HTR-8/SVneo (cell line): ENCODE measurements at regions not wholly inside any gene's neighbourhood (a gene's known extent, or its start where the extent isn't known, plus 50 kb on each side); places are given as distances from the start of the nearest gene placed in this dataset.
"Not testable (repeated sequence)": the region's sequence is repeated elsewhere in the genome, so short reads cannot be mapped to it uniquely, and the experiment has no call there.

Experiments used
- DNase-seq: peaks from one replicate; pipeline ENCODE4 v3.0.0; 2011; ENCODE audit warnings: low spot score, mixed read lengths; ENCODE audit not compliant: insufficient read length
- FAIRE-seq: peaks from 2 replicates; lab custom pipeline; 2011; peaks lifted over from hg19 to GRCh38; lab: Jason Lieb, UNC

DNA sequence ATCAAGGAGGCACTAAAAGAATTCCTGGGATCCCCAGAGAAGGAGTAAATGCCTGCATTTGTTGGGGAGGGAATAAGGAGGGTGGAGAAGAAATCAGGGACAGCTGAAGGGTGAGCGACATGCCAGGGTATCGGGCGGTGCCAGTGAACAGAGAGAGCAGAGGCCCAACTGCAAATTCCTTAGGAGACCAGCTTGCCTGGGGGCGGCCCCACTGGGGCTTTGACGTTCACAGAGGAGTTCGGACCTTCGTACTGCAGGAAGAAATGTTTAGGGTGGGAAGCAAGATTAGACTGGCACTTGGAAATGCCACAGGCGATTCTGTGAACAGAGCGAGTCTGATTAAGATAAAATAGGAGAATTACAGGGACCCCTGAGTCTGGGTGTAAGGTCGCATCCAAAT, 65.1 kb upstream of the FGF3 start:
- FAIRE-seq (no peak), DNase-seq (no peak)

DNA sequence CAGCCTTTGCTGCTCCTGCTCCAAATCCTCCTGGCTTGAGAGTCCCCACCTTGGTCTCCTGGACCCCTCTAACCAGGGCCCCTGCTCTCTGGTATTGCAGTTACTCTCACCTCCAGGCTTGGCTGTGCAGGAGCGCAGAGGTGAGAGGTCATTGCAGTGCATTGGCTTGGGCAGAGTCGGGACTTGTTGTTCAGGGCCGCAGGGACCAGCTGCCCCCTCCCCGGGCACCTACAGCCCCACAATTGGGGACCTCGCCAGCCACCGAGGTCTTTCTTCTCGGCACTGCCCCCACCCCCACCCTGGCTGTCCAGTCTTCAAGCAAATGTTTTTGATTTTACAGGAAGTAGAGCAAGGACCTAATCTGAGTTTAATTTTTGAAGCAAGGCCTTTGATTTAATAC, 65.5 kb upstream of the FGF3 start:
- DNase-seq (no peak), FAIRE-seq (no peak)

GRCh38 chr11:69887330-69887729, 68.1 kb upstream of the FGF3 start:
- DNase-seq (no peak), FAIRE-seq (no peak)

DNA sequence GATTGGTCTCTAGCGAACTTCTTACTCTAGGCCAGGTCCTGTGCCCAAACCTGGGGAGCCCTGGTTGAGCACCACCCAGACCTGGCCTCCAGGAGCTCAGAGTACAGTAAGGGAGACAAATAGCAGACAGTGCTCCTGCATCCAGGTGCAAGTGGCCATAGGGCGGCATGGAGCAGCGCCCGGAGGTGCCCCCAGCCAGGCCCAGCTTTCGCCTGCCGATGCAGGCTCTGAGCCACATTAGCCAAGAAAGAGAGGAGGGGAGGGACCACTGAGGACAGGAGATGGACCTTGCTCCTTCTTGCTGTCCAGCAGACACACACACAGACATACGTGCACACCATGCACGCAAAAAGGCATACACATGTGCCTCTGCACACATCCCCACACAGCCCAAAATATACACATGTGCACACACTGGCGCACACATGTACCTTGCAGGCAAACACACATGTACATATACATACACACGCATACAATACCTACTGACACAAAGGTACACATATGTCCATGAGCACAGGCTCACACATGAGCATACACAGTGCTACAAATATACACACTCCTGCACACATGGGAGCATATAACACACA, 68.7 kb upstream of the FGF3 start:
- DNase-seq (no peak), FAIRE-seq (no peak)

- DNase-seq (peak; percentile 91), FAIRE-seq (no peak)
Measured at GRCh38 chr11:69888483-69889181, 69.4 kb upstream of the FGF3 start.

GRCh38 chr11:69889400-69890318, 70.4 kb upstream of the FGF3 start:
- FAIRE-seq (no peak), DNase-seq (no peak)

- FAIRE-seq, result no peak
Measured at GRCh38 chr11:69890476-69890875, 71.3 kb upstream of the FGF3 start.

GRCh38 chr11:69891421-69892236, 72.4 kb upstream of the FGF3 start:
- no peak for DNase-seq
- FAIRE-seq, result no peak

More at GRCh38 chr11:69890476-69890875, 71.3 kb upstream of the FGF3 start:
- DNase-seq, result no peak

- FAIRE-seq, result no peak
Measured at GRCh38 chr11:69892237-69892985, 73.2 kb upstream of the FGF3 start.

DNA sequence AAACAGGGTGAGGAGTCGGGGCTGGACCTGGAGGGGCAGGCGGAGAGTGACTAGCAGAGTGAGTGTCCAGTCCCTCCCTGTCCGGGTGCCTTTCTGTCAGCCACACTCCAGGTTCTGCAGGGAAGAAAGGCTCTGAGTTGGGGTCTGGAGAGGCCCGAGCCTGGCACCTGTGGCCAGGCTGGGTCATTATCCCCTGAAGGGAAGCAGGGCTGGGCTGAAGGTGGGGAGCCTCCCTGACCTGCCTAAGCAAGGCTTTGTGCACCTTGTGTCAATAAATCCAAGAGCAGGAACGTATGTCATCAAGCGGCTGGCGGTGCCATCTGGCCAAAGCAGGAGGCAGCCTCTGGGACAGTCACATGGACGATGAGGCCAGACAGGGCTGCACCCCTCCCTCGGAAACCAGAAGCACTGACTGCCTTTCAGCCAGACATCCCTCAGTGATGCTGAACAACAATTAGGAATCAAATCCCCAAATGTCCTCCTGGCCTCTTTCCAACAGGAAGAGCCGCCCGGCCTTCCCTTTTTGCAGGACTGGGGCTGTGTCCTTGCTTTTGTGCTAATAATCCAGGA, 73.9 kb upstream of the FGF3 start:
- FAIRE-seq, result no peak
- no peak for DNase-seq

More at GRCh38 chr11:69892237-69892985, 73.2 kb upstream of the FGF3 start:
- DNase-seq, result no peak

GRCh38 chr11:69893631-69894030, 74.4 kb upstream of the FGF3 start:
- FAIRE-seq (no peak), DNase-seq (no peak)

- no peak for FAIRE-seq
- no peak for DNase-seq
Measured at GRCh38 chr11:69894181-69894611, 75.0 kb upstream of the FGF3 start.

GRCh38 chr11:69894648-69895047, 75.4 kb upstream of the FGF3 start:
- no peak for FAIRE-seq
- DNase-seq, result no peak

GRCh38 chr11:69896250-69896649, 77.0 kb upstream of the FGF3 start:
- FAIRE-seq (no peak), DNase-seq (no peak)

DNA sequence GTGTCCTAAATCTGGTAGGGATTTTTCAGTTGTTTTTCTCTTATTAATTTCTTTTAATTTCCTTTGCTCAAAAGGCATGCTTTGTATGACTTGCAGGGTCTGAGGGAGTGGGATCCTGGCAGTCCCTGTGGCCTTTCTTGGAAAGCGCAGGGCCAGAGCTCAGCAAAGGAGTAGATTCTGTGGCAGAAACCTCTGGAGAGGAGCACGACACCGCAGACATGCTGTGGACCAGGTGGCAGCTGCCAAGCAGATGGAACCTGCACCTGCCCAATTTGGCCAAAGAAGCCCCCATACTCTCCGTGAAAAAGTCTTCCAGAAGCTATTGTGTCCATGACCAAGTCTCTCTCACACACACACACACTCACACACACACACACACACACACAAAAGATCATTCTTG, 78.9 kb upstream of the FGF3 start:
- DNase-seq (no peak), FAIRE-seq (peak; percentile 65)

DNA sequence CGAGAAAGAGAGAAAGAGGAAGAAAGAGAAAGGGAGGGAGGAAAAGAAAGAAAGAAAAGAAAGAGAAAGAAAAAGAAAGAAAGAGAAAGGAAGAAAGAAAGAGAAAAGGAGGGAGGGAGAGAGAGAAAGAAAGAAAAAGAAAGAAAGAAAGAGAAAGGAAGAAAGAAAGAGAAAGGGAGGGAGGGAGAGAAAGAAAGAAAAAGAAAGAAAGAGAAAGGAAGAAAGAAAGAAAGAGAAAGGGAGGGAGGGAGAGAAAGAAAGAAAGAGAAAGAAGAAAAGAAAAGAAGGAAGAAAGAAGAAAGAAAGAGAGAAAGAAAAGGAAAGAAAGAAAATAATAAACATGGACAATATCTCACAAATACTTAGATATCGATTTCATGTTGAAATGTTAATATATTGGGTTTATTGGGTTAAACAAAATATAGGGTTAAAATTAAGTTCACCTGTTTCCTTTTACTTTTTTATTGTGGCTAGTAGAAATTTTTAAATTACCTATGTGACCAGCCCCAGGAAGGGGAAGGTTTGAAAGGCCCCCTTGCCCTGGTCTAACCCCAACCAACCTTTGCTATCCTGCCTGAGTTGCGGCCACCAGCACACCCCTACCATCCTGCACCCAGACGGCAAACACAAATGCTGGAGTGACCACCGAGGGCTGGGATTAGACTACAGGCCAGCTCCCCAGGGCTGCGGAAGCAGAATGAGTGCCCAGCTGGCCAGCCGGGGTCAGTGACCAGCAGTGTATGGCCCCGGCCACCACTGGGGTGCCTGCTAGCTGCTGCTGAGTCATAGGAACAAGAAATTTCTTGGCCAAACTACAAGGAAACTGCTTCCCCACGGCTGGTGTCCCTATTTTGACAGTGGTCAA, 81.0 kb upstream of the FGF3 start:
- DNase-seq (peak; percentile 25), FAIRE-seq (no peak)

- peak; percentile 4 for FAIRE-seq
- DNase-seq, result not testable (repeated sequence)
Measured at GRCh38 chr11:69900822-69901302, 81.6 kb upstream of the FGF3 start.

GRCh38 chr11:69902337-69902736, 83.1 kb upstream of the FGF3 start:
- DNase-seq (no peak), FAIRE-seq (peak; percentile 13)
